NCI-H748 (cell line): ENCODE measurements at regions not wholly inside any gene's neighbourhood (a gene's known extent, or its start where the extent isn't known, plus 50 kb on each side); places are given as distances from the start of the nearest gene placed in this dataset.

Source experiments
- DNase-seq: peaks from one replicate; lab custom pipeline; 2025; ENCODE audit not compliant: unreplicated experiment; lab: John Stamatoyannopoulos, UW

- no peak for DNase-seq
Observed at GRCh38 chr2:65514555-65515195, 82.3 kb upstream of the SPRED2 start.

- no peak for DNase-seq
Observed at GRCh38 chr2:65512783-65513182, 80.4 kb upstream of the SPRED2 start.

GRCh38 chr2:65511306-65511705 lies 78.9 kb upstream of the SPRED2 start:
- DNase-seq, result no peak

GRCh38 chr2:65508225-65508624 lies 75.8 kb upstream of the SPRED2 start:
- no peak for DNase-seq

GRCh38 chr2:65507102-65508069 lies 75.0 kb upstream of the SPRED2 start:
- no peak for DNase-seq

GRCh38 chr2:65504814-65505697 lies 72.7 kb upstream of the SPRED2 start:
- no peak for DNase-seq

GRCh38 chr2:65504201-65504600 lies 71.8 kb upstream of the SPRED2 start:
- no peak for DNase-seq

GRCh38 chr2:65503746-65504145 lies 71.3 kb upstream of the SPRED2 start:
- no peak for DNase-seq

- DNase-seq, result no peak
Observed at GRCh38 chr2:65501836-65502235, 69.4 kb upstream of the SPRED2 start.

- no peak for DNase-seq
Observed at GRCh38 chr2:65501074-65501473, 68.7 kb upstream of the SPRED2 start.

- no peak for DNase-seq
Observed at GRCh38 chr2:65500310-65501040, 68.1 kb upstream of the SPRED2 start.

GRCh38 chr2:65499216-65499615 lies 66.8 kb upstream of the SPRED2 start:
- no peak for DNase-seq

GRCh38 chr2:65498396-65498795 lies 66.0 kb upstream of the SPRED2 start:
- DNase-seq, result no peak

GRCh38 chr2:65495251-65495877 lies 63.0 kb upstream of the SPRED2 start:
- no peak for DNase-seq

GRCh38 chr2:65494078-65494477 lies 61.7 kb upstream of the SPRED2 start:
- no peak for DNase-seq

GRCh38 chr2:65491381-65491905 lies 59.0 kb upstream of the SPRED2 start:
- DNase-seq, result no peak

- no peak for DNase-seq
Observed at GRCh38 chr2:65490222-65490621, 57.8 kb upstream of the SPRED2 start.

- DNase-seq, result peak; percentile 25
Observed at GRCh38 chr2:65489269-65489668, 56.9 kb upstream of the SPRED2 start.

GRCh38 chr2:65488527-65488926 lies 56.1 kb upstream of the SPRED2 start:
- no peak for DNase-seq

GRCh38 chr2:65487404-65487803 lies 55.0 kb upstream of the SPRED2 start:
- DNase-seq, result no peak
